Thymus (tissue), 11 donors: ENCODE measurements at regions not wholly inside any gene's neighbourhood (a gene's known extent, or its start where the extent isn't known, plus 50 kb on each side); places are given as distances from the start of the nearest gene placed in this dataset.
"Not testable (repeated sequence)": the region's sequence is repeated elsewhere in the genome, so short reads cannot be mapped to it uniquely, and the experiment has no call there.

Experiments
- DNase-seq, 9 donors: peaks; one replicate each; pipeline ENCODE4 v3.0.0-alpha.2; 2013; ENCODE audit warnings: low spot score in 9 of 9, low read depth in 6 of 9, missing footprints in 1 of 9
- H3K27ac ChIP-seq, 2 donors: one replicate each; pipeline ENCODE4 v1.5.1; 2013; ENCODE audit warnings: control low read depth in 1 of 2, low read depth in 1 of 2, low read length in 1 of 2, mild to moderate bottlenecking in 1 of 2, moderate library complexity in 1 of 2
- H3K27me3 ChIP-seq, 2 donors: one replicate each; pipeline ENCODE4 v1.5.1; 2013; ENCODE audit warnings: low read length in 1 of 2; ENCODE audit not compliant: control insufficient read depth in 2 of 2, insufficient read depth in 1 of 2
- H3K36me3 ChIP-seq, 2 donors: one replicate each; pipeline ENCODE4 v1.5.1; 2013; ENCODE audit warnings: low read length in 1 of 2, mild to moderate bottlenecking in 1 of 2, moderate library complexity in 1 of 2; ENCODE audit not compliant: control insufficient read depth in 2 of 2, insufficient read depth in 2 of 2
- H3K4me1 ChIP-seq, 2 donors: one replicate each; pipeline ENCODE4 v1.5.1; 2013; ENCODE audit warnings: low read length in 2 of 2; ENCODE audit not compliant: control insufficient read depth in 2 of 2, insufficient read depth in 2 of 2
- H3K4me3 ChIP-seq, 2 donors: one replicate each; pipeline ENCODE4 v1.5.1; 2013; ENCODE audit warnings: low read length in 2 of 2, control low read depth in 1 of 2, mild to moderate bottlenecking in 1 of 2
- H3K9me3 ChIP-seq, 2 donors: one replicate each; pipeline ENCODE4 v1.5.1; 2013; ENCODE audit warnings: low read length in 1 of 2, mild to moderate bottlenecking in 1 of 2; ENCODE audit not compliant: control insufficient read depth in 2 of 2, insufficient read depth in 1 of 2
- WGBS: extraction: QIAGEN DNeasy Blood & Tissue Kit; methylation state at CpG from one replicate; pipeline ENCODE4 v1.1.7; 2013; 5-methylcytosine and 5-hydroxymethylcytosine counted together
- donor health status: healthy.

- no peak for DNase-seq
- Histone ChIP-seq H3K4me1 (no peaks in the 10 kb centered on the region), H3K27me3 (no peaks in the 10 kb centered on the region), H3K4me3 (no peak overlapping the region), H3K9me3 (peaks cover 0 to 3% of the 10 kb centered on the region in 2 donors), H3K36me3 (no peaks in the 10 kb centered on the region), H3K27ac (no peak overlapping the region)
- WGBS = 95% methylated on average over 2 of the region's 2 CpGs
These were observed 379.0 kb downstream of the CCER1 start for GRCh38 chr12:90575995-90576394.

GRCh38 chr12:90574676-90575075, 380.3 kb downstream of the CCER1 start:
- Histone ChIP-seq H3K27me3 (no peaks in the 10 kb centered on the region), H3K4me1 (no peaks in the 10 kb centered on the region), H3K36me3 (no peaks in the 10 kb centered on the region), H3K27ac (no peak overlapping the region), H3K4me3 (no peak overlapping the region), H3K9me3 (peaks cover 0 to 3% of the 10 kb centered on the region in 2 donors)
- WGBS = 91% methylated on average over 2 of the region's 2 CpGs
- DNase-seq = no peak

- Histone ChIP-seq H3K27ac (no peak overlapping the region), H3K9me3 (peaks cover 0 to 3% of the 10 kb centered on the region in 2 donors), H3K27me3 (no peaks in the 10 kb centered on the region), H3K36me3 (no peaks in the 10 kb centered on the region), H3K4me3 (no peak overlapping the region), H3K4me1 (no peaks in the 10 kb centered on the region)
- no peak for DNase-seq
- 94% methylated on average over 1 of the region's 1 CpG for WGBS
These were observed 382.2 kb downstream of the CCER1 start for GRCh38 chr12:90572778-90573177.

GRCh38 chr12:90569685-90570084, 385.3 kb downstream of the CCER1 start:
- no peaks in the 10 kb centered on the region for H3K36me3 ChIP-seq
- H3K27ac ChIP-seq = no peak overlapping the region
- no peaks in the 10 kb centered on the region for H3K27me3 ChIP-seq
- no peak overlapping the region for H3K4me3 ChIP-seq
- DNase-seq = no peak
- peaks cover 0 to 8% of the 10 kb centered on the region in 2 donors for H3K9me3 ChIP-seq
- whole genome bisulfite sequencing = 92% methylated on average over 1 of the region's 1 CpG
- no peaks in the 10 kb centered on the region for H3K4me1 ChIP-seq

- Histone ChIP-seq H3K4me3 (no peak overlapping the region), H3K4me1 (no peaks in the 10 kb centered on the region), H3K27ac (no peak overlapping the region), H3K27me3 (no peaks in the 10 kb centered on the region), H3K36me3 (no peaks in the 10 kb centered on the region), H3K9me3 (peaks cover 0 to 8% of the 10 kb centered on the region in 2 donors)
- no peak for DNase-seq
These were observed 392.3 kb downstream of the CCER1 start for GRCh38 chr12:90562671-90563070.

- Histone ChIP-seq H3K27me3 (no peaks in the 10 kb centered on the region), H3K27ac (no peak overlapping the region), H3K4me1 (no peaks in the 10 kb centered on the region), H3K9me3 (no peaks in the 10 kb centered on the region), H3K36me3 (no peaks in the 10 kb centered on the region), H3K4me3 (no peak overlapping the region)
- DNase-seq = no peak
- WGBS = 98% methylated on average over 1 of the region's 1 CpG
These were observed 406.4 kb downstream of the CCER1 start for GRCh38 chr12:90548595-90548994.

GRCh38 chr12:90546511-90546910, 408.5 kb downstream of the CCER1 start:
- Histone ChIP-seq H3K9me3 (no peaks in the 10 kb centered on the region), H3K4me1 (no peaks in the 10 kb centered on the region), H3K4me3 (no peak overlapping the region), H3K36me3 (no peaks in the 10 kb centered on the region), H3K27ac (no peak overlapping the region), H3K27me3 (no peaks in the 10 kb centered on the region)
- no peak for DNase-seq
- 95% methylated on average over 3 of the region's 3 CpGs for WGBS

- 91% methylated on average over 4 of the region's 4 CpGs for WGBS
- DNase-seq = no peak
These were observed 411.1 kb downstream of the CCER1 start for GRCh38 chr12:90543841-90544240.

GRCh38 chr12:90543374-90543773, 411.6 kb downstream of the CCER1 start:
- DNase-seq = no peak
- no peak overlapping the region for H3K27ac ChIP-seq

More at GRCh38 chr12:90543841-90544240, 411.1 kb downstream of the CCER1 start:
- Histone ChIP-seq H3K27me3 (no peaks in the 10 kb centered on the region), H3K4me1 (no peaks in the 10 kb centered on the region), H3K27ac (no peak overlapping the region), H3K36me3 (no peaks in the 10 kb centered on the region), H3K9me3 (no peaks in the 10 kb centered on the region), H3K4me3 (no peak overlapping the region)

GRCh38 chr12:90542852-90543251, 412.1 kb downstream of the CCER1 start:
- H3K4me3 ChIP-seq, H3K9me3 ChIP-seq, H3K4me1 ChIP-seq, H3K27ac ChIP-seq, H3K36me3 ChIP-seq, H3K27me3 ChIP-seq, DNase-seq: not testable (repeated sequence)
- WGBS = no CpG with 5 or more reads among the region's 1 CpG

More at GRCh38 chr12:90543374-90543773, 411.6 kb downstream of the CCER1 start:
- no peaks in the 10 kb centered on the region for H3K4me1 ChIP-seq
- H3K9me3 ChIP-seq = no peaks in the 10 kb centered on the region
- no peaks in the 10 kb centered on the region for H3K27me3 ChIP-seq
- H3K4me3 ChIP-seq = no peak overlapping the region
- no peaks in the 10 kb centered on the region for H3K36me3 ChIP-seq
- WGBS = 86% methylated on average over 1 of the region's 1 CpG
